ENCODE measurements at regions not wholly inside any gene's neighbourhood (a gene's known extent, or its start where the extent isn't known, plus 50 kb on each side); places are given as distances from the start of the nearest gene placed in this dataset.

DNA sequence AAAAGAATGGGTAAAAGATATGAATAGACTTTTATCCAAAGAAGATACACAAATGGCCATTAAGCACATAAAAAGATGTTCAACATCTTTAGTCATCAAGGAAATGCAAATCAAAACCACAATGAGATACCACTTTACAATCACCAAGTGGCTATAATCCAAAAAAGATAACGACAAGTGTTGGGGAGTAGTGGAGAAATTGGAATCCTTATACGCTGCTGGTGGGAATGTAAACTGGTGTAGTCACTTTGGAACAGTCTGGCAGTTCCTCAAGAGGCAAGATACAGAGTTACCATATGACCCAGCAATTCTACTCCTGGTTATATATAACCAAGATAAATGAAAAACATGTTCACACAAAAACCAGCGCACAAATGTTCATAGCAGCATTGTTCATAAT lies 234.9 kb downstream of the SPATA31D1 start:
- TF ChIP-seq TAF1 (IDR thresholded peaks at IDR 0.05; ENCODE audit: low read depth, low read length) (no peak), SPI1 (IDR thresholded peaks at IDR 0.05; ENCODE audit: low read depth, low read length) (no peak)
- FAIRE-seq (no peak), DNase-seq (ENCODE audit: insufficient read length, low spot score) (no peak)

DNA sequence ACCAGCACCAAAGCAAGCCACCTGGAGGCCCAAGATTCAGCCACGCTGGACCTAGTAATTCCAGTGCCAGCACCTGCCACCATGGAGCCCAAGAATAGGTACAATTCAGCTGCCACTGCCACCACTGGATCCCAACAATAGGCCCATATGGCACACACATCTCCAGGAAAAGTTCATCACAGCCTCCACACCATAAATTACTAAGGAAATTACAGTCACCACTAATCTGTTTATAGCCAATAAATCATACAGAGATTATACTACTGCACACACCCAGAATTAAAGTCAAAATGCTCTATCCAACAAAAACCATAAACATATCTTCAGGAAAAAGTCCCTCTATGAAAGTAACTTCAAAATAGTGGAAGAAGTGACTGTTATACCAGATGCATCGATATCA lies 242.8 kb downstream of the SPATA31D1 start:
- TF ChIP-seq POLR2AphosphoS5 (IDR thresholded peaks at IDR 0.05; ENCODE audit: low read depth, low read length) = no peak
- TF ChIP-seq TAF1 (IDR thresholded peaks at IDR 0.05; ENCODE audit: low read depth, low read length) = no peak
- TF ChIP-seq POU2F2 (IDR thresholded peaks at IDR 0.05; ENCODE audit: low read depth, low read length) = no peak
- TF ChIP-seq PAX5 (IDR thresholded peaks at IDR 0.05; ENCODE audit: insufficient read depth, low read length, severe bottlenecking) = no peak
- TF ChIP-seq SPI1 (IDR thresholded peaks at IDR 0.05; ENCODE audit: low read depth, low read length) = no peak
- TF ChIP-seq POLR2A (IDR thresholded peaks at IDR 0.05; ENCODE audit: low read depth, low read length) = no peak
- DNase-seq (ENCODE audit: insufficient read length, low spot score) (no peak), FAIRE-seq (no peak)

- TF ChIP-seq SPI1 (IDR thresholded peaks at IDR 0.05; ENCODE audit: low read depth, low read length) = 0 out of 2 replicates have a peak, but pooled peaks have one; percentile 19
- no peak for TF ChIP-seq POU2F2 (IDR thresholded peaks at IDR 0.05; ENCODE audit: low read depth, low read length)
- no peak for FAIRE-seq
- DNase-seq (ENCODE audit: insufficient read length, low spot score) = no peak
These were observed 245.8 kb downstream of the SPATA31D1 start for GRCh38 chr9:82234160-82234943.

DNA sequence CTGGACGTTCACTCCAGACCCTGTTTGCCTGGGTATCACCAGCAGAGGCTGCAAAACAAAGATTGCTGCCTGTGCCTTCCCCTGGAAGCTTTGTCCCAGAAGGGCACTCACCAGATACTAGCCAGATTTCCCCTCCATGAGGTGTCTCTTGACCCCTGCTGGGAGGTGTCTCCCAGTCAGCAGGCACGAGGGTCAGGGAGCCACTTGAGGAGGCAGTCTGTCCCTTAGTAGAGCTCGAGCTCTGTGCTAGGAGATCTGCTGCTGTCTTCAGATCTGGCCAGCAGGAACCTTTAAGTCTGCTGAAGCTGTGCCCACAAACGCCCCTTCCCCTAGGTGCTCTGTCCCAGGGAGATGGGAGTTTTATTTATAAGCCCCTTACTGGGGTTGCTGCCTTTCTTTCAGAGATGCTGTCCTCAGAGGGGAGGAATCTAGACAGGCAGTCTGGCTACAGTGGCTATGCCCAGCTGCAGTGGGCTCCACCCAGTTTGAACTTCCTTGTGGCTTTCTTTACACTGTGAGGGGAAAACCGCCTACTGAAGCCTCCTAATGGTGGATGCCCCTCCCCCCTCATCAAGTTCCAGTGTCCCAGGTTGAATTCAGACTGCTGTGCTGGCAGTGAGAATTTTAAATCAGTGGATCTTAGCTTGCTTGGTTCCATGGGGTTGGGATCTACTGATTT lies 253.9 kb downstream of the SPATA31D1 start:
- TF ChIP-seq POLR2AphosphoS5 (IDR thresholded peaks at IDR 0.05; ENCODE audit: low read depth, low read length) (no peak), SPI1 (IDR thresholded peaks at IDR 0.05; ENCODE audit: low read depth, low read length) (no peak), TAF1 (IDR thresholded peaks at IDR 0.05; ENCODE audit: low read depth, low read length) (no peak)
- FAIRE-seq (no peak), DNase-seq (ENCODE audit: insufficient read length, low spot score) (no peak)

GRCh38 chr9:82247318-82247717 lies 258.7 kb downstream of the SPATA31D1 start:
- TF ChIP-seq SPI1 (IDR thresholded peaks at IDR 0.05; ENCODE audit: low read depth, low read length) (no peak), TAF1 (IDR thresholded peaks at IDR 0.05; ENCODE audit: low read depth, low read length) (no peak), POLR2A (IDR thresholded peaks at IDR 0.05; ENCODE audit: low read depth, low read length) (no peak), PAX5 (IDR thresholded peaks at IDR 0.05; ENCODE audit: insufficient read depth, low read length, severe bottlenecking) (no peak), POU2F2 (IDR thresholded peaks at IDR 0.05; ENCODE audit: low read depth, low read length) (no peak), POLR2AphosphoS5 (IDR thresholded peaks at IDR 0.05; ENCODE audit: low read depth, low read length) (no peak)
- FAIRE-seq = no peak
- no peak for DNase-seq (ENCODE audit: insufficient read length, low spot score)

- DNase-seq (ENCODE audit: insufficient read length, low spot score) (no peak), FAIRE-seq (no peak)
- no peak for TF ChIP-seq TAF1 (IDR thresholded peaks at IDR 0.05; ENCODE audit: low read depth, low read length)
- TF ChIP-seq POLR2A (IDR thresholded peaks at IDR 0.05; ENCODE audit: low read depth, low read length) = no peak
- TF ChIP-seq POLR2AphosphoS5 (IDR thresholded peaks at IDR 0.05; ENCODE audit: low read depth, low read length) = no peak
- TF ChIP-seq POU2F2 (IDR thresholded peaks at IDR 0.05; ENCODE audit: low read depth, low read length) = no peak
These were observed 263.5 kb downstream of the SPATA31D1 start for GRCh38 chr9:82252116-82252515.

GRCh38 chr9:82254646-82255367 lies 266.2 kb downstream of the SPATA31D1 start:
- DNase-seq (ENCODE audit: insufficient read length, low spot score) (no peak), FAIRE-seq (no peak)
- peak; percentile 9; the same call in 1 of the 2 replicates for TF ChIP-seq SPI1 (IDR thresholded peaks at IDR 0.05; ENCODE audit: low read depth, low read length)
- no peak for TF ChIP-seq PAX5 (IDR thresholded peaks at IDR 0.05; ENCODE audit: insufficient read depth, low read length, severe bottlenecking)

GRCh38 chr9:82255481-82256176 lies 267.1 kb downstream of the SPATA31D1 start:
- no peak for FAIRE-seq
- TF ChIP-seq SPI1 (IDR thresholded peaks at IDR 0.05; ENCODE audit: low read depth, low read length) (no peak), TAF1 (IDR thresholded peaks at IDR 0.05; ENCODE audit: low read depth, low read length) (no peak), POU2F2 (IDR thresholded peaks at IDR 0.05; ENCODE audit: low read depth, low read length) (no peak), POLR2AphosphoS5 (IDR thresholded peaks at IDR 0.05; ENCODE audit: low read depth, low read length) (no peak), POLR2A (IDR thresholded peaks at IDR 0.05; ENCODE audit: low read depth, low read length) (no peak), PAX5 (IDR thresholded peaks at IDR 0.05; ENCODE audit: insufficient read depth, low read length, severe bottlenecking) (no peak)
- no peak for DNase-seq (ENCODE audit: insufficient read length, low spot score)

DNA sequence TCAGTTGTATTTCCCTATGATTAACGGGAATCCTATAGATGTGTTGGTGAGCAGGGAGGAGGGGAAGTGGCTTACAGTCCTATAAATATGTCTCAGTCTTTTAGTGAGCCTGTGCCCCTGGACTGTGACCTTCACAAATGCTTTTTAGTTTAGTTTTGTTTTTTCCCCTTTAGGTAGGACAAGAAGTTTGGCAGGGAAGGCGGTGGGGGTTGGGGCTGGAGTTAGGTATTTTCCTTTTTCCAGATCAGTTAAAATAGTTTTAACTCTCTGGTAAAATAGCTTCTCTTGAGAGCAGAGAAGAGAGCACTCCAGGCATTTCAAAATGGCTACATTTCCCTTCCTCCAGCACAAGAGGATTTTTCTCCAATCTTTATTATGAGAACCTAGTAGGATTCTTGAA lies 272.1 kb downstream of the SPATA31D1 start:
- FAIRE-seq = no peak
- TF ChIP-seq POLR2AphosphoS5 (IDR thresholded peaks at IDR 0.05; ENCODE audit: low read depth, low read length) (no peak), PAX5 (IDR thresholded peaks at IDR 0.05; ENCODE audit: insufficient read depth, low read length, severe bottlenecking) (no peak), POU2F2 (IDR thresholded peaks at IDR 0.05; ENCODE audit: low read depth, low read length) (no peak)
- no peak for DNase-seq (ENCODE audit: insufficient read length, low spot score)

GRCh38 chr9:82263619-82264018 lies 275.0 kb downstream of the SPATA31D1 start:
- TF ChIP-seq TAF1 (IDR thresholded peaks at IDR 0.05; ENCODE audit: low read depth, low read length) (no peak), SPI1 (IDR thresholded peaks at IDR 0.05; ENCODE audit: low read depth, low read length) (no peak), POLR2A (IDR thresholded peaks at IDR 0.05; ENCODE audit: low read depth, low read length) (no peak), PAX5 (IDR thresholded peaks at IDR 0.05; ENCODE audit: insufficient read depth, low read length, severe bottlenecking) (no peak), POLR2AphosphoS5 (IDR thresholded peaks at IDR 0.05; ENCODE audit: low read depth, low read length) (no peak), POU2F2 (IDR thresholded peaks at IDR 0.05; ENCODE audit: low read depth, low read length) (no peak)
- no peak for FAIRE-seq
- DNase-seq (ENCODE audit: insufficient read length, low spot score) = no peak

Data from GM12891 (cell line).